Suprapubic skin (tissue), 4 donors: ENCODE measurements at regions not wholly inside any gene's neighbourhood (a gene's known extent, or its start where the extent isn't known, plus 50 kb on each side); places are given as distances from the start of the nearest gene placed in this dataset.

ENCODE experiments used
- DNase-seq, 2 donors: peaks; one replicate each; pipeline ENCODE4 v3.0.0-alpha.2; 2019; ENCODE audit warnings: low spot score in 2 of 2
- H3K27ac ChIP-seq: fragments of 200-600 bp; sonication (generic); one replicate; pipeline ENCODE4 v1.5.1; 2019
- H3K27me3 ChIP-seq: fragments of 200-600 bp; sonication (generic); one replicate; pipeline ENCODE4 v1.5.1; 2019
- H3K36me3 ChIP-seq: fragments of 200-600 bp; sonication (generic); one replicate; pipeline ENCODE4 v1.5.1; 2019
- H3K4me1 ChIP-seq: fragments of 200-600 bp; sonication (generic); one replicate; pipeline ENCODE4 v1.5.1; 2019
- H3K4me3 ChIP-seq: fragments of 200-600 bp; sonication (generic); one replicate; pipeline ENCODE4 v1.5.1; 2019; ENCODE audit warnings: mild to moderate bottlenecking
- H3K9me3 ChIP-seq: fragments of 200-600 bp; sonication (generic); one replicate; pipeline ENCODE4 v1.5.1; 2019
- CTCF ChIP-seq, 2 donors: fragments of 200-600 bp in 1 of 2; fragments of 450-650 bp in 1 of 2; sonication (generic) in 1 of 2; IDR thresholded peaks; one replicate each; pipeline ENCODE4 v1.5.1; 2016 to 2019; ENCODE audit warnings: antibody characterized with exemption in 2 of 2, mild to moderate bottlenecking in 1 of 2, moderate library complexity in 1 of 2
- EP300 ChIP-seq: sonication (generic); formaldehyde crosslinking; IDR thresholded peaks from one replicate; pipeline ENCODE4 v1.6.1; 2017; ENCODE audit warnings: antibody characterized with exemption
- POLR2A ChIP-seq, 2 donors: fragments of 450-650 bp; IDR thresholded peaks; one replicate each; pipeline ENCODE4 v1.6.1; 2017; ENCODE audit warnings: antibody characterized with exemption in 2 of 2, mild to moderate bottlenecking in 2 of 2, moderate library complexity in 2 of 2
- POLR2AphosphoS5 ChIP-seq, 3 donors: sonication (generic); formaldehyde crosslinking; IDR thresholded peaks; one replicate each; pipeline ENCODE4 v1.6.1; 2017; ENCODE audit warnings: antibody characterized with exemption in 3 of 3
- WGBS: methylation state at CpG from one replicate; pipeline ENCODE4 v1.1.5; 2018; 5-methylcytosine and 5-hydroxymethylcytosine counted together

GRCh38 chr16:49937886-49938285 lies 82.0 kb upstream of the ZNF423 start:
- no peak overlapping the region for H3K27ac ChIP-seq
- H3K4me3 ChIP-seq: no peak overlapping the region
- 82% methylated on average over 7 of the region's 7 CpGs for WGBS
- DNase-seq: peak; percentile 42 to 62
- no peaks in the 10 kb centered on the region for H3K4me1 ChIP-seq
- H3K36me3 ChIP-seq: no peaks in the 10 kb centered on the region
- TF ChIP-seq POLR2AphosphoS5 (IDR thresholded peaks at IDR 0.05): no peak
- TF ChIP-seq CTCF (IDR thresholded peaks at IDR 0.05): no peak
- no peak for TF ChIP-seq EP300
- no peak for TF ChIP-seq POLR2A (IDR thresholded peaks at IDR 0.05)
- peaks cover 6% of the 10 kb centered on the region for H3K27me3 ChIP-seq
- no peaks in the 10 kb centered on the region for H3K9me3 ChIP-seq

- Histone ChIP-seq H3K4me1 (no peaks in the 10 kb centered on the region), H3K4me3 (no peak overlapping the region), H3K9me3 (no peaks in the 10 kb centered on the region), H3K36me3 (no peaks in the 10 kb centered on the region), H3K27me3 (peaks cover 6% of the 10 kb centered on the region), H3K27ac (no peak overlapping the region)
- 92% methylated on average over 2 of the region's 2 CpGs for WGBS
- DNase-seq: peak in 1 of 2 donors; percentile 37
- TF ChIP-seq EP300 (no peak), POLR2A (IDR thresholded peaks at IDR 0.05) (no peak), CTCF (IDR thresholded peaks at IDR 0.05) (no peak), POLR2AphosphoS5 (IDR thresholded peaks at IDR 0.05) (no peak)
These were observed 83.6 kb upstream of the ZNF423 start for GRCh38 chr16:49939495-49939894.

GRCh38 chr16:49940464-49941224 lies 84.4 kb upstream of the CNEP1R1 start:
- H3K27ac ChIP-seq: no peak overlapping the region
- H3K9me3 ChIP-seq: no peaks in the 10 kb centered on the region
- 91% methylated on average over 13 of the region's 13 CpGs for WGBS
- no peak overlapping the region for H3K4me3 ChIP-seq
- TF ChIP-seq POLR2A (IDR thresholded peaks at IDR 0.05) (no peak), CTCF (IDR thresholded peaks at IDR 0.05) (no peak)
- peaks cover 3% of the 10 kb centered on the region for H3K27me3 ChIP-seq
- H3K36me3 ChIP-seq: no peaks in the 10 kb centered on the region
- peak in 1 of 2 donors; percentile 50 for DNase-seq
- H3K4me1 ChIP-seq: no peaks in the 10 kb centered on the region

- no peaks in the 10 kb centered on the region for H3K9me3 ChIP-seq
- no peak for DNase-seq
- H3K4me3 ChIP-seq: no peak overlapping the region
- TF ChIP-seq POLR2AphosphoS5 (IDR thresholded peaks at IDR 0.05): no peak
- H3K36me3 ChIP-seq: no peaks in the 10 kb centered on the region
- WGBS: 61% methylated on average over 5 of the region's 5 CpGs
- no peaks in the 10 kb centered on the region for H3K27me3 ChIP-seq
- H3K4me1 ChIP-seq: no peaks in the 10 kb centered on the region
- no peak overlapping the region for H3K27ac ChIP-seq
These were observed 80.8 kb upstream of the CNEP1R1 start for GRCh38 chr16:49944221-49944620.

- H3K36me3 ChIP-seq: no peaks in the 10 kb centered on the region
- no peak overlapping the region for H3K4me3 ChIP-seq
- 75% methylated on average over 7 of the region's 7 CpGs for WGBS
- no peak for TF ChIP-seq POLR2AphosphoS5 (IDR thresholded peaks at IDR 0.05)
- no peak for TF ChIP-seq EP300
- TF ChIP-seq POLR2A (IDR thresholded peaks at IDR 0.05): no peak
- TF ChIP-seq CTCF (IDR thresholded peaks at IDR 0.05): no peak
- H3K27ac ChIP-seq: no peak overlapping the region
- H3K9me3 ChIP-seq: no peaks in the 10 kb centered on the region
- no peak for DNase-seq
- no peaks in the 10 kb centered on the region for H3K4me1 ChIP-seq
- H3K27me3 ChIP-seq: no peaks in the 10 kb centered on the region
These were observed 76.9 kb upstream of the CNEP1R1 start for GRCh38 chr16:49947907-49948678.
